Ovary (tissue), 3 donors: ENCODE measurements at regions not wholly inside any gene's neighbourhood (a gene's known extent, or its start where the extent isn't known, plus 50 kb on each side); places are given as distances from the start of the nearest gene placed in this dataset.

Source experiments
- CTCF ChIP-seq, 3 donors: fragments of 450-650 bp in 2 of 3; fragments of 200-600 bp in 1 of 3; IDR thresholded peaks; one replicate each; pipeline versions ENCODE4 v1.5.1 to v1.8.0; 2016 to 2022; ENCODE audit warnings: antibody characterized with exemption in 3 of 3, mild to moderate bottlenecking in 1 of 3
- EP300 ChIP-seq: sonication (generic); formaldehyde crosslinking; IDR thresholded peaks from one replicate; pipeline ENCODE4 v1.6.1; 2017; ENCODE audit warnings: antibody characterized with exemption
- POLR2A ChIP-seq: fragments of 450-650 bp; IDR thresholded peaks from one replicate; pipeline ENCODE4 v1.6.1; 2017; ENCODE audit warnings: antibody characterized with exemption, mild to moderate bottlenecking, moderate library complexity
- donor health status: DM: no; HTN: no; CAD: no.

- TF ChIP-seq CTCF (IDR thresholded peaks at IDR 0.05) (no peak), POLR2A (no peak), EP300 (no peak)
Observed at GRCh38 chr9:74284581-74285450, 212.3 kb upstream of the RORB start.
